ENCODE measurements at regions not wholly inside any gene's neighbourhood (a gene's known extent, or its start where the extent isn't known, plus 50 kb on each side); places are given as distances from the start of the nearest gene placed in this dataset.

DNA sequence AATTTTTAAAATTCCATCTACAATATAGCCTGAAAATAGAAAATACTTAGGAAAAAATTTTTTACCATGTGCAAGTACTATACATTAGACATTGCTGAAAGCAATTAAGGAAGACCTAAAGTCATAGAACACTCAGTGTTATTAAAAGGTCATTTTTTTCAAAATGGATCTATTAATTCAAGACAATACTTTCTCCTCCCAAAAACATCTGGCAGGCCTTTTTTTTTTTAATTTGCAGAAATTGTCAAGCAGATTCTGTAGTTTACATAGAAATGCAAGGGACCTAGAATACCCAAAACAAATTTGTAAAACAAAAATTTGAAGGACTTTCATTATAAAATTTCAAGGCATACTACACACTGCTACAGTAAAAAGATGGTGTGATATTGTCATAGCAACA lies 238.4 kb upstream of the VEPH1 start:
- FAIRE-seq = no peak
- Histone ChIP-seq H3K9ac (replicated peaks in 1 of 4; ENCODE audit: extremely low read depth in 1 of 4, low read depth in 3 of 4, low read length in 3 of 4) (no peak overlapping the region), H3K14ac (ENCODE audit: insufficient read length) (no peak overlapping the region), H4K5ac (ENCODE audit: insufficient read length, low read depth, low read length) (no peak overlapping the region), H3K27ac (ENCODE audit: low read depth, low read length) (no peak overlapping the region), H4K8ac (ENCODE audit: extremely low read depth, insufficient read depth, low read length) (no peak overlapping the region), H3K27me3 (replicated peaks in 1 of 4; ENCODE audit: control insufficient read depth in 3 of 4, extremely low read depth in 1 of 4, insufficient read depth in 3 of 4, low read length in 3 of 4) (no peaks in the 10 kb centered on the region), H3K4me3 (ENCODE audit: extremely low read depth in 1 of 4, insufficient read depth in 2 of 4, low read depth in 3 of 4, low read length in 4 of 4) (no peak overlapping the region), H3K4me2 (ENCODE audit: insufficient read depth in 1 of 2, low read depth in 2 of 2, low read length in 2 of 2) (no peak overlapping the region), H2BK15ac (ENCODE audit: low read length) (no peak overlapping the region), H3K4me1 (replicated peaks in 1 of 4; ENCODE audit: control insufficient read depth in 3 of 4, insufficient read depth in 4 of 4, low read length in 3 of 4) (no peaks in the 10 kb centered on the region), H3K79me1 (ENCODE audit: low read depth, low read length) (no peaks in the 10 kb centered on the region), H3K23ac (ENCODE audit: insufficient read length) (no peak overlapping the region), H3K23me2 (ENCODE audit: low read depth, low read length) (no peaks in the 10 kb centered on the region), H4K91ac (replicated peaks; ENCODE audit: insufficient read length, low read length) (no peak overlapping the region), H3K79me2 (ENCODE audit: control insufficient read depth in 1 of 2, insufficient read depth in 2 of 2, low read length in 2 of 2) (no peaks in the 10 kb centered on the region), H3K9me3 (ENCODE audit: insufficient read depth in 2 of 2, low read depth in 1 of 2, low read length in 1 of 2) (no peaks in the 10 kb centered on the region), H2BK120ac (replicated peaks; ENCODE audit: low read depth, low read length) (no peak overlapping the region), H4K20me1 (replicated peaks in 1 of 2; ENCODE audit: control insufficient read depth in 1 of 2, insufficient read depth in 2 of 2, low read length in 2 of 2) (no peaks in the 10 kb centered on the region), H3K4ac (replicated peaks; ENCODE audit: insufficient read length, low read depth, low read length) (no peak overlapping the region), H2AFZ (ENCODE audit: low read length) (no peak overlapping the region), H2BK20ac (ENCODE audit: low read length) (no peak overlapping the region), H3K18ac (ENCODE audit: extremely low read depth, low read length) (no peak overlapping the region), H3K36me3 (ENCODE audit: control insufficient read depth in 2 of 4, insufficient read depth in 4 of 4, low read length in 3 of 4) (no peaks in the 10 kb centered on the region; a peak in 1 of 8 replicates), H2BK12ac (ENCODE audit: low read depth, low read length) (no peak overlapping the region), H2AK5ac (ENCODE audit: low read depth, low read length) (no peak overlapping the region), H2BK5ac (ENCODE audit: low read depth, low read length) (no peak overlapping the region), H3K56ac (replicated peaks; ENCODE audit: insufficient read length, low read depth, low read length) (no peak overlapping the region)
- CTCF ChIA-PET (ENCODE audit: partially characterized antibody) = no interaction called here
- DNase-seq (ENCODE audit: low read depth in 1 of 2, low spot score in 2 of 2) = no peak
- TF ChIP-seq GTF2F1 (IDR thresholded peaks at IDR 0.05; ENCODE audit: borderline replicate concordance, low read depth, low read length) (no peak), TCF12 (IDR thresholded peaks at IDR 0.05; ENCODE audit: low read depth, low read length) (no peak), HDAC2 (IDR thresholded peaks at IDR 0.05; ENCODE audit: borderline replicate concordance in 1 of 2, low read depth in 2 of 2, low read length in 2 of 2) (no peak), NRF1 (IDR thresholded peaks at IDR 0.05; ENCODE audit: low read depth, low read length) (no peak), CHD2 (IDR thresholded peaks at IDR 0.05; ENCODE audit: low read length) (no peak), RBBP5 (IDR thresholded peaks at IDR 0.05; ENCODE audit: borderline replicate concordance, low read depth, low read length) (no peak)
- POLR2A ChIA-PET (ENCODE audit: partially characterized antibody) = no interaction called here
